Thyroid gland (tissue), 4 donors: ENCODE measurements at regions not wholly inside any gene's neighbourhood (a gene's known extent, or its start where the extent isn't known, plus 50 kb on each side); places are given as distances from the start of the nearest gene placed in this dataset.
"Not testable (repeated sequence)": the region's sequence is repeated elsewhere in the genome, so short reads cannot be mapped to it uniquely, and the experiment has no call there.

Experiments used
- POLR2A ChIP-seq, 2 donors: fragments of 450-650 bp; IDR thresholded peaks; one replicate each; pipeline ENCODE4 v1.6.1; 2017; ENCODE audit warnings: antibody characterized with exemption in 2 of 2, mild to moderate bottlenecking in 2 of 2, moderate library complexity in 1 of 2
- TF ChIP-seq, protein P1 (sequence below), 6 experiments: fragments of 200-600 bp in 3 of 6; fragments of 450-650 bp in 3 of 6; sonication (generic) in 3 of 6; IDR thresholded peaks; one replicate each; pipeline ENCODE4 v1.5.1; 2016 to 2019; ENCODE audit warnings: antibody characterized with exemption in 6 of 6, mild to moderate bottlenecking in 2 of 6, inconsistent platforms in 1 of 6, moderate library complexity in 1 of 6

GRCh38 chr2:89244407-89244806 lies 552.9 kb downstream of the RPIA start:
- TF ChIP-seq POLR2A (IDR thresholded peaks at IDR 0.05) = not testable (repeated sequence)
- TF ChIP-seq, protein P1, sequence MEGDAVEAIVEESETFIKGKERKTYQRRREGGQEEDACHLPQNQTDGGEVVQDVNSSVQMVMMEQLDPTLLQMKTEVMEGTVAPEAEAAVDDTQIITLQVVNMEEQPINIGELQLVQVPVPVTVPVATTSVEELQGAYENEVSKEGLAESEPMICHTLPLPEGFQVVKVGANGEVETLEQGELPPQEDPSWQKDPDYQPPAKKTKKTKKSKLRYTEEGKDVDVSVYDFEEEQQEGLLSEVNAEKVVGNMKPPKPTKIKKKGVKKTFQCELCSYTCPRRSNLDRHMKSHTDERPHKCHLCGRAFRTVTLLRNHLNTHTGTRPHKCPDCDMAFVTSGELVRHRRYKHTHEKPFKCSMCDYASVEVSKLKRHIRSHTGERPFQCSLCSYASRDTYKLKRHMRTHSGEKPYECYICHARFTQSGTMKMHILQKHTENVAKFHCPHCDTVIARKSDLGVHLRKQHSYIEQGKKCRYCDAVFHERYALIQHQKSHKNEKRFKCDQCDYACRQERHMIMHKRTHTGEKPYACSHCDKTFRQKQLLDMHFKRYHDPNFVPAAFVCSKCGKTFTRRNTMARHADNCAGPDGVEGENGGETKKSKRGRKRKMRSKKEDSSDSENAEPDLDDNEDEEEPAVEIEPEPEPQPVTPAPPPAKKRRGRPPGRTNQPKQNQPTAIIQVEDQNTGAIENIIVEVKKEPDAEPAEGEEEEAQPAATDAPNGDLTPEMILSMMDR (IDR thresholded peaks at IDR 0.05) = not testable (repeated sequence)
